HG02588 (cell line): ENCODE measurements at regions not wholly inside any gene's neighbourhood (a gene's known extent, or its start where the extent isn't known, plus 50 kb on each side); places are given as distances from the start of the nearest gene placed in this dataset.
A peak's percentile ranks its signal among the peaks of the same experiment; 100 is the strongest.
"Not testable (repeated sequence)": the region's sequence is repeated elsewhere in the genome, so short reads cannot be mapped to it uniquely, and the experiment has no call there.

Experiments
- ATAC-seq: cut with Tn5 transposase; IDR thresholded peaks from one replicate; pipeline ENCODE4 v1.9.1; 2021; ENCODE audit warnings: mild to moderate bottlenecking, moderate library complexity; ENCODE audit not compliant: unreplicated experiment

DNA sequence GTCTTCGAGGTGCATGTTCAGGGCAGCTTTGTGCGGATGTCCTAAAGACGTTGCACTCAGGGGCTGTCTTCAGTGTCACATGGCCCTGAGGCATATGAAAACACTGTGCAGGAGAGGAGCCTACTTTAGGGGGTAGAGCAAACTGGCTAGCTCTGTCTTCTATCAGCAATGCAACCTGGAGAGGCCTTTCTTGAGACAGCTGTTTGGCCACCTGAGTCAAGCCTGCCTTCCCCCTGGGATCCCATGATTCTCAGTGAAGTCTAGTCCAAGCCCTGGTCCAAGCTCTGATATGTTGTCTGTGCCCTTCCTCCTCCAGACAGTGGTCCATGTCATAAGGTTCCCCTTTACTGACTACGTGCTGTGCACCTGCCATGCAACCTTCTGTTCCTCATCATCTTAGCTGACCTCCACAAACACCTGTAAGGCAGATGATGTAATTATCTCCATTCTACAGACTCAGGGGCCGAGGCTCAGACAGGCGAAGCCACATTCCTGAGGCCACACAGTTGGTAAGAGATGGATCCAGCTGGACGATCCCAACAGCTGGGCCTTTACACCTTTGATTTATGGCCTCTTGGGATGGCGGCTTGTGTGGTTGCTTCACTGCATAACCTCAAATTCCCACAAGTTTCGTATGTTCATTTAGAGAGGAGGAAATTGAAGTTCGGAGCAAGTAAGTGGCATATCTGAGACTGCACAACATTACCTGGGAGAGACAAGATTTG, 109.9 kb downstream of the COPS8 start:
- no peak for ATAC-seq

- ATAC-seq, result no peak
Measured at GRCh38 chr2:237196409-237196808, 110.7 kb downstream of the COPS8 start.

GRCh38 chr2:237196866-237197618, 111.4 kb downstream of the COPS8 start:
- no peak for ATAC-seq

DNA sequence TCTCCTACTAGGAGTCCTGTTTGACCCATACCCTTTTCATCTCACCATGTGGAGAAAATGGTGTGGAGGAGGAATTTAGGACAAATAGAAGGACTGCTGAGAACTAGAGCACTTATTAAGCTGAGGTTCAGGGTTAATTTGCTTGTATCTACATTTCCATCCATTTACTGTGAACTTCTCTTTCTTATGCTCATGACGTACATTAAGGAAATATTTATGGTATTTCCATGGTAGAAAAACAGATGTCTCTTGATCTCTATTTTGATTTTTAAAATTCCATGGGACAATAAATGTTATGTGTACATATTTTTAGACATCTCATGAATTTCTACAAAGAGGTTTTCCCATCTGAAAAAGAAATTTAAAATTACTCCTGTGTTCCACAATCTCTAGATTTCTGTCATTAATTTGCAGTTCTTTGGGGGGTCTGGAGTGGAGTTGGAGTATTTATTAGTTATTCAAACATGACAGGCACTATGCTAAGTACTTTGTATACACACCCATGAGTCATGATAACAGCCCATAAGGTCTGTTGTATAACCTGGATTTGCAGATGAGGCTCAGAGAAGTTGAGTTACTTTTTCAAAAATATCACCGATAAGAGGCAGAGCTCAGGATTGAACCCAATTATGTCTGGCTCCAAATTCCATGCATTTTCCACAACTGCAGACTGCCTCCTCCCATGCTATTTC, 112.6 kb downstream of the COPS8 start:
- ATAC-seq, result no peak

GRCh38 chr2:237199082-237199481, 113.4 kb downstream of the COPS8 start:
- no peak for ATAC-seq

- ATAC-seq, result no peak
Measured at GRCh38 chr2:237199577-237199976, 113.9 kb downstream of the COPS8 start.

GRCh38 chr2:237200462-237200861, 114.8 kb downstream of the COPS8 start:
- no peak for ATAC-seq

- ATAC-seq, result peak; percentile 80
Measured at GRCh38 chr2:237201461-237202287, 116.0 kb downstream of the COPS8 start.

- ATAC-seq, result no peak
Measured at GRCh38 chr2:237202288-237203030, 116.8 kb downstream of the COPS8 start.

- no peak for ATAC-seq
Measured at GRCh38 chr2:237205043-237205541, 119.4 kb downstream of the COPS8 start.

DNA sequence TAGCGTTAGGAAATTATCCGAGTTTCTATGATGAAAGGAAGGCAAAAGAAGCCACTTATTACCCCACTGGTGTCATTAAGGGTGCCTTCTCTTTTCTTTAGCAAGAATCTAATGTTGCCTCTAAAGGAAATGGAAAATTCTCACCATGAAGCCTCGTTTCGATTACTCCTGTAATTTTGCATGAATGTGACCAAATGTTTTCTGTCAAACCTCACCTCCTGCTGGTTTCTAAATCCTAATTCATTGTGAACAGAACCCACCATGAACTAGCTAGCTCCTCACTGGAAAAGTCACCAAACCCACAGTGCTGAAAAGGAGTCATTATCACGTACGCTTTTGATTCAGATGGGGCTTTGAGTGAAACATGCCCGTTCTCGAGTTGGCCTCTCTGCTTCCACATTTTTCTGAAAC, 119.9 kb downstream of the COPS8 start:
- ATAC-seq, result no peak

- ATAC-seq, result no peak
Measured at GRCh38 chr2:237207646-237208045, 122.0 kb downstream of the COPS8 start.

DNA sequence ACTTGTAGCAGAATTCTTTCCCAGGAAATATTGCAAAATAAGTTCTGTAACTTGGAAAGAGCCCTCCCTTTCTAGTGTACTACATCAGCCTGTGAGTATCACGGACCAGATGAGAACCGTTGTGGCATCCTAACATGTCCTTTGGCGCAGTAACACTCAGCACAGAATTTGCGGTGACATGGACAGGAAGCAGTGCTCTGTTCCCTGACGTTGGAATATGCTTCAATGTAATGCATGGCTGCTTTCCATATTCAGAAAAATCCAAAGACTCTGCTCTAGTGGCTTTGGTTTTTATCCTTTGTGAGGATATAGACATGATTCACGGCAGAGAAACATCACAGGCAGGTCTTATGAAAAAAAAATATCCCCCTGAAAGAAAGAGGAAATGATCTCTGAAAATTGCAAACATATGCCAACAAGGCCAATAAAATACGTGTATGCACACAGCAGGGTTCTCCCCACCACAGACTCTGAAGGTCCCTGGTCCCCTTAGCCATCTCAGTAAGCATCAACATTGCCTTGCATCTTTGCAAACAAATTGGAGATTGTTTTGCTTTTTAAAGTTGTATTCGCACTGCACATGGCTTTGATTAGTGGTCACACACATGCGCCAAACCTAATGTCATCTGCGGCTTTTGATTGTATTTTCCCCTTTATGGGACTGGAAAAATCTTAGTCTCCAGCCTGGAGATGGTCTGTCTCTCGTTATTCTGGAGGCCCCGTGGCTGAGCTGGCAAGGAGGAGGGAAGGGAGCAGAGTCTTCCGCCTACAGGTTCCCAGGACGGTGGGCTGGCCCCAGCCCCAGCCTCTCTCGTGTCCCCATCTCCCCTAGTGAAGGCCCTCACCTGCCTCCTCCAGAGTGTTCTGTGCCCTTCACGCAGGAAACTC, 122.9 kb downstream of the COPS8 start:
- no peak for ATAC-seq

DNA sequence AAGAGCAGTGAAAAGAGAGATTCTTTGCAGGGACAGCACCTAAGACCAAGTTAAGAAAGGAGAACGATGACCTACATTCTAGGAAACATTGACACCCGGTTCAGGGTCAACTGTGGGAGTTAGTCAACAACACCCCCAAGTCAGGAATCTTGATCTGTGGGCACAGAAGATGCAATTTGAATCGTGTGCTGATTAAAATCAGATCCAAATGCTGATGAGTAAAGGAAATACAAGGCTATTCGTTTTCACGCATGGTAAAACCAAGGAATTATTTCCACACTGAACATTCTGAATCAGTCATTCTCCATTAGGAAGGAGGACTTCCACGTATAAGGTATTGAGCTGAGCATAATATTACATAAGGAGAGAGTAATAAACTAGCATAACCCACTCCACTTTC, 124.2 kb downstream of the COPS8 start:
- ATAC-seq, result no peak

DNA sequence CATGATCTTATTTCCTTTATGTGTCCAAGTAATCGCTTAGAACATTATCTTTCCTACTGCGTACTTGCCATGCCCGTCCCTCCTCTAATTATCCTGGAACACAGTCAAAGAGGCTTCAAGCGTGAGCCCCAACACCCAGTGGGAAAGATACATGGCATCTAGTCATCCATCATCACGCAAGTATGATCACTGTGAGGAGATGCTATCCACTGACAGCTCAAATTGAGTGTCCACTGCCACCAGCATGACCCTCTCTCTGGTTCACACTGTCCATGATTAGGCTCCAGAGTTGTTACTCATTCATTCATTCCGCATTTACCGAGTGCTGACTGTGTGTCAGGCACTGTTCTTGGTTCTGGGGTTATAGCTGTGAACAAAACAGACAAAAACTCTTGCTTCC, 124.6 kb downstream of the COPS8 start:
- no peak for ATAC-seq

- ATAC-seq, result no peak
Measured at GRCh38 chr2:237210763-237211162, 125.1 kb downstream of the COPS8 start.

DNA sequence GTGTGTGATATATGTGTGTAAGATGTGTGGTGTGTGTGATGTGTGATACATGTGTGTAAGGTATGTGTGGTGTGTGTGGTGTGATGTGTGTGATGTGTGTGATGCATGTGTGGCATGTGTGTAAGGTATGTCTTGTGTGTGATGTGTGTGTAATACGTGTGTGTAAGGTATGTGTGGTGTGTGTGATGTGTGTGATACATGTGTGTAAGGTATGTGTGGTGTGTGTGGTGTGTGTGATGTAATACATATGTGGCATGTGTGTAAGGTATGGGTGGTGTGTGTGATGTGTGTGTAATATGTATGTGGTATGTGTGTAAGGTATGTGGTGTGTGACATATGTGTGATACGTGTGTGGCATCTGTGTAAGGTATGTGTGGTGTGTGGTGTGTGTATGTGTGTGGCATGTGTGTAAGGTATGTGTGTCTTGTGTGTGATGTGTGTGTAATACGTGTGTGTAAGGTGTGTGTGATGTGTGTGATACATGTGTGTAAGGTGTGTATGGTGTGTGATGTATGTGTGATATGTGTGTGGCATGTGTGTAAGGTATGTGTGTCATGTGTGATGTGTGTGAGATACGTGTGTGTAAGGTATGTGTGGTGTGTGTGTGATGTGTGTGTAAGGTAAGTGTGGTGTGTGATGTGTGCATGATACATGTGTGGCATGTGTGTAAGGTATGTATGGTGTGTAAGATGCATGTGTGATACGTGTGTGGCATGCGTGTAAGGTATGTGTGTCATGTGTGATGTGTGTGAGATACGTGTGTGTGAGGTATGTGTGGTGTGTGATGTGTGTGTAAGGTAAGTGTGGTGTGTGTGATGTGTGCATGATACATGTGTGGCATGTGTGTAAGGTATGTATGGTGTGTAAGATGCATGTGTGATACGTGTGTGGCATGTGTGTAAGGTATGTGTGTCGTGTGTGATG, 126.9 kb downstream of the COPS8 start:
- ATAC-seq, result not testable (repeated sequence)
